Upper lobe of left lung (tissue), 6 donors: ENCODE measurements at regions not wholly inside any gene's neighbourhood (a gene's known extent, or its start where the extent isn't known, plus 50 kb on each side); places are given as distances from the start of the nearest gene placed in this dataset.
A peak's percentile ranks its signal among the peaks of the same experiment; 100 is the strongest.

Experiments
- ATAC-seq, 2 donors: fragments of 200-7000 bp; cut with Tn5 transposase; one replicate each; pipeline ENCODE4 v1.9.1; 2022; ENCODE audit warnings: mild to moderate bottlenecking in 2 of 2, moderate library complexity in 2 of 2; ENCODE audit not compliant: low FRiP score in 2 of 2
- DNase-seq, 2 donors: peaks; one replicate each; pipeline ENCODE4 v3.0.0-alpha.2; 2019 to 2020
- H3K27ac ChIP-seq, 4 donors: fragments of 200-600 bp; sonication (generic); one replicate each; pipeline ENCODE4 v1.5.1; 2016 to 2019
- H3K27me3 ChIP-seq, 4 donors: fragments of 200-600 bp; sonication (generic); one replicate each; pipeline ENCODE4 v1.5.1; 2017 to 2019
- H3K36me3 ChIP-seq, 4 donors: fragments of 200-600 bp; sonication (generic); one replicate each; pipeline ENCODE4 v1.5.1; 2016 to 2019
- H3K4me1 ChIP-seq, 4 donors: fragments of 200-600 bp; sonication (generic); one replicate each; pipeline ENCODE4 v1.5.1; 2018 to 2019
- H3K4me3 ChIP-seq, 4 donors: fragments of 200-600 bp; sonication (generic); one replicate each; pipeline ENCODE4 v1.5.1; 2017 to 2019; ENCODE audit warnings: mild to moderate bottlenecking in 2 of 4, moderate library complexity in 1 of 4
- H3K9me3 ChIP-seq, 4 donors: fragments of 200-600 bp; sonication (generic); one replicate each; pipeline ENCODE4 v1.5.1; 2018 to 2019
- CTCF ChIP-seq, 6 experiments: fragments of 450-650 bp in 4 of 6; fragments of 200-600 bp in 2 of 6; sonication (generic) in 2 of 6; IDR thresholded peaks; one replicate each; pipeline ENCODE4 v1.5.1; 2016 to 2019; ENCODE audit warnings: antibody characterized with exemption in 6 of 6
- EP300 ChIP-seq, 4 donors: sonication (generic); formaldehyde crosslinking; IDR thresholded peaks; one replicate each; pipeline ENCODE4 v1.5.1; 2017; ENCODE audit warnings: antibody characterized with exemption in 4 of 4, control low read depth in 2 of 4
- POLR2A ChIP-seq, 4 donors: fragments of 450-650 bp; IDR thresholded peaks; one replicate each; pipeline ENCODE4 v1.5.1; 2016 to 2017; ENCODE audit warnings: antibody characterized with exemption in 4 of 4, mild to moderate bottlenecking in 2 of 4
- POLR2AphosphoS5 ChIP-seq, 2 donors: sonication (generic); formaldehyde crosslinking; IDR thresholded peaks; one replicate each; pipeline ENCODE4 v1.5.1; 2017; ENCODE audit warnings: antibody characterized with exemption in 2 of 2
- WGBS, 2 donors: methylation state at CpG; one replicate each; pipeline ENCODE4 v1.1.5; 2017 to 2018; 5-methylcytosine and 5-hydroxymethylcytosine counted together
- donor health status: DM: no; HTN: no; CAD: no; lungs with moderate emphysema.
- donor health status: DM: no; HTN: yes; CAD: no; lungs with severe emphysema.

- H3K27me3 ChIP-seq = no peaks in the 10 kb centered on the region
- WGBS, 2 donors = 87 to 89% methylated on average over 5 of the region's 5 CpGs
Observed at GRCh38 chr10:58017719-58018367, 249.9 kb downstream of the IPMK start.

GRCh38 chr10:58016614-58017013, 251.1 kb downstream of the IPMK start:
- no peaks in the 10 kb centered on the region for H3K9me3 ChIP-seq
- no peak for DNase-seq
- no peak overlapping the region for H3K27ac ChIP-seq
- H3K4me3 ChIP-seq = no peak overlapping the region
- TF ChIP-seq POLR2AphosphoS5 (IDR thresholded peaks at IDR 0.05) = no peak
- TF ChIP-seq POLR2A (IDR thresholded peaks at IDR 0.05) = no peak
- no peak for TF ChIP-seq EP300 (IDR thresholded peaks at IDR 0.05)
- TF ChIP-seq CTCF (IDR thresholded peaks at IDR 0.05) = no peak
- 94 to 100% methylated on average over 1 of the region's 1 CpG for WGBS, 2 donors
- no peak for ATAC-seq
- no peaks in the 10 kb centered on the region for H3K36me3 ChIP-seq
- H3K4me1 ChIP-seq = no peaks in the 10 kb centered on the region
- no peaks in the 10 kb centered on the region for H3K27me3 ChIP-seq

More at GRCh38 chr10:58017719-58018367, 249.9 kb downstream of the IPMK start:
- DNase-seq (no peak), ATAC-seq (peak in 1 of 2 donors; percentile 65)
- Histone ChIP-seq H3K36me3 (no peaks in the 10 kb centered on the region), H3K9me3 (no peaks in the 10 kb centered on the region), H3K4me3 (no peak overlapping the region), H3K27ac (no peak overlapping the region), H3K4me1 (no peaks in the 10 kb centered on the region)
- TF ChIP-seq POLR2A (IDR thresholded peaks at IDR 0.05) = no peak
- TF ChIP-seq POLR2AphosphoS5 (IDR thresholded peaks at IDR 0.05) = no peak
- no peak for TF ChIP-seq CTCF (IDR thresholded peaks at IDR 0.05)
- TF ChIP-seq EP300 (IDR thresholded peaks at IDR 0.05) = no peak

- whole genome bisulfite sequencing, 2 donors = 86 to 88% methylated on average over 1 of the region's 1 CpG
- H3K27ac ChIP-seq = no peak overlapping the region
Observed at GRCh38 chr10:58014436-58014835, 253.3 kb downstream of the IPMK start.

GRCh38 chr10:58013406-58013805, 254.3 kb downstream of the IPMK start:
- no peak for TF ChIP-seq CTCF (IDR thresholded peaks at IDR 0.05)
- TF ChIP-seq POLR2AphosphoS5 (IDR thresholded peaks at IDR 0.05) = no peak
- Histone ChIP-seq H3K4me3 (no peak overlapping the region), H3K27me3 (no peaks in the 10 kb centered on the region), H3K4me1 (no peaks in the 10 kb centered on the region), H3K27ac (no peak overlapping the region), H3K36me3 (no peaks in the 10 kb centered on the region), H3K9me3 (no peaks in the 10 kb centered on the region)
- 84 to 90% methylated on average over 4 of the region's 4 CpGs for WGBS, 2 donors
- ATAC-seq (no peak), DNase-seq (no peak)

More at GRCh38 chr10:58014436-58014835, 253.3 kb downstream of the IPMK start:
- no peaks in the 10 kb centered on the region for H3K4me1 ChIP-seq
- H3K9me3 ChIP-seq = no peaks in the 10 kb centered on the region
- TF ChIP-seq CTCF (IDR thresholded peaks at IDR 0.05) = no peak
- no peak for TF ChIP-seq EP300 (IDR thresholded peaks at IDR 0.05)
- TF ChIP-seq POLR2A (IDR thresholded peaks at IDR 0.05) = no peak
- TF ChIP-seq POLR2AphosphoS5 (IDR thresholded peaks at IDR 0.05) = no peak
- no peaks in the 10 kb centered on the region for H3K27me3 ChIP-seq
- no peak overlapping the region for H3K4me3 ChIP-seq
- H3K36me3 ChIP-seq = no peaks in the 10 kb centered on the region
- DNase-seq (no peak), ATAC-seq (no peak)

- 74 to 77% methylated on average over 5 of the region's 5 CpGs for WGBS, 2 donors
- Histone ChIP-seq H3K4me1 (no peaks in the 10 kb centered on the region), H3K36me3 (no peaks in the 10 kb centered on the region), H3K27me3 (no peaks in the 10 kb centered on the region), H3K9me3 (no peaks in the 10 kb centered on the region), H3K4me3 (no peak overlapping the region), H3K27ac (no peak overlapping the region)
- TF ChIP-seq EP300 (IDR thresholded peaks at IDR 0.05) (no peak), POLR2AphosphoS5 (IDR thresholded peaks at IDR 0.05) (no peak), POLR2A (IDR thresholded peaks at IDR 0.05) (no peak), CTCF (IDR thresholded peaks at IDR 0.05) (no peak)
- ATAC-seq (no peak), DNase-seq (no peak)
Observed at GRCh38 chr10:58010073-58010702, 257.5 kb downstream of the IPMK start.
